GM12892 (cell line): ENCODE measurements at regions not wholly inside any gene's neighbourhood (a gene's known extent, or its start where the extent isn't known, plus 50 kb on each side); places are given as distances from the start of the nearest gene placed in this dataset.

Experiments
- POLR2A ChIP-seq: IDR thresholded peaks from 2 replicates; pipeline ENCODE4 v1.6.1; 2011; ENCODE audit warnings: low read depth, low read length, control low read depth
- POLR2AphosphoS5 ChIP-seq: IDR thresholded peaks from 2 replicates; pipeline ENCODE4 v1.6.1; 2011; ENCODE audit warnings: low read depth, low read length, control low read depth

GRCh38 chr7:66507764-66508296 is 120.9 kb upstream of the KCTD7 start:
- TF ChIP-seq POLR2A (no peak), POLR2AphosphoS5 (no peak)
